ENCODE measurements at regions not wholly inside any gene's neighbourhood (a gene's known extent, or its start where the extent isn't known, plus 50 kb on each side); places are given as distances from the start of the nearest gene placed in this dataset.
A peak's percentile ranks its signal among the peaks of the same experiment; 100 is the strongest.

DNA sequence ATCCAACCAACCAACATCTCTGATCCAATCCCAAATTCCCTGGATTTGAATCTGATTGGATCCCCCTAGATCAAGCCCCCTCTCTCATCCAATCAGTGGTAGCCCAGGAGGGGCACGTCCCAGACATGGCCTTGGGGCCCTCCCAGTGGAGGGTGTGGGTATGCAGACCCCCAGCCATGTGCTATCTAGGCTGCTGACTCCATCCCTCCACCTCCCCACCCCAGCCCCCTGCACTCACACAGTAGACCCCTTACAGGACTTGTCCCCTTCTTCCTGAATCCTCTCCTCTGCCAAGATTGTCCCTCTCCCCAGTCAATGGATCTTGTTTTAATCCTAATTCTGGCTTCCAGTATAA is 153.4 kb downstream of the OAT start:
- DNase-seq (ENCODE audit: low read depth) = no peak
- no peak overlapping the region for H3K4me3 ChIP-seq (ENCODE audit: low read length)
- TF ChIP-seq, protein P1, sequence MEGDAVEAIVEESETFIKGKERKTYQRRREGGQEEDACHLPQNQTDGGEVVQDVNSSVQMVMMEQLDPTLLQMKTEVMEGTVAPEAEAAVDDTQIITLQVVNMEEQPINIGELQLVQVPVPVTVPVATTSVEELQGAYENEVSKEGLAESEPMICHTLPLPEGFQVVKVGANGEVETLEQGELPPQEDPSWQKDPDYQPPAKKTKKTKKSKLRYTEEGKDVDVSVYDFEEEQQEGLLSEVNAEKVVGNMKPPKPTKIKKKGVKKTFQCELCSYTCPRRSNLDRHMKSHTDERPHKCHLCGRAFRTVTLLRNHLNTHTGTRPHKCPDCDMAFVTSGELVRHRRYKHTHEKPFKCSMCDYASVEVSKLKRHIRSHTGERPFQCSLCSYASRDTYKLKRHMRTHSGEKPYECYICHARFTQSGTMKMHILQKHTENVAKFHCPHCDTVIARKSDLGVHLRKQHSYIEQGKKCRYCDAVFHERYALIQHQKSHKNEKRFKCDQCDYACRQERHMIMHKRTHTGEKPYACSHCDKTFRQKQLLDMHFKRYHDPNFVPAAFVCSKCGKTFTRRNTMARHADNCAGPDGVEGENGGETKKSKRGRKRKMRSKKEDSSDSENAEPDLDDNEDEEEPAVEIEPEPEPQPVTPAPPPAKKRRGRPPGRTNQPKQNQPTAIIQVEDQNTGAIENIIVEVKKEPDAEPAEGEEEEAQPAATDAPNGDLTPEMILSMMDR (conservative IDR thresholded peaks at IDR 0.05; ENCODE audit: low read depth, low read length) = no peak

DNA sequence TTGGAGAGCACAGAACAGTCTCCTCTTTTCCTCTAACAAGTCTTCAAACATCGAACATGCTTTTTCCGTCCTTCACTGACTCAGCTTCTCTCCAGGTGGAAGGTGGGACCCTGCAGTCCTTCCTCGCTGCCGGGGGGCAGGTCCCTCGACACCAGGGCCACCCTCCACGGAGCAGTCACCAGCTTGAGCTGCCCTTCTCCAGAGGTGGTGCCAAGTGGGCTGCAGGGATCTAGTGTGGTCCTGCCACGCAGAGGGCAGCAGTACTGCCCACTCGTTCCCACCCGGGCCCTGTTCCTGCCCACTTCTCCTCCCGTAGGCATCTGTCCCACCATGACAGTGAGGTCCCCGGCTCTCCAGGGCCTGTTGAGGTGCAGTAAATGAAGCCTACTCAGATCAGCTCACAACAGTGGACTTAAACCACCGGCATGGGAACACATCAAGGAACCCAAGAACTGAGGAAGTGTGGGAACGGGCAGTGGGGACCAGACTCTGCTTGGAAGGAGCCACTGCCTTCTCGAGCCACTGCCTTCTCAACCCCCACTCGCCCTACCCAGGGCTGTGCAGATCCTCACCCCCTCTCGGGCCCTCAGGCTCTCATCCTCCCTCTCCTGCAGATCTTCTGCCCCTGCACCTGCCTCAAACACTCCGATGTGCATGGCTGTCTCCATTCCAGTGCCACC is 153.9 kb downstream of the OAT start:
- TF ChIP-seq, protein P1 (conservative IDR thresholded peaks at IDR 0.05; ENCODE audit: low read depth, low read length) = no peak
- DNase-seq (ENCODE audit: low read depth) = no peak
- no peak overlapping the region for H3K4me3 ChIP-seq (ENCODE audit: low read length)

DNA sequence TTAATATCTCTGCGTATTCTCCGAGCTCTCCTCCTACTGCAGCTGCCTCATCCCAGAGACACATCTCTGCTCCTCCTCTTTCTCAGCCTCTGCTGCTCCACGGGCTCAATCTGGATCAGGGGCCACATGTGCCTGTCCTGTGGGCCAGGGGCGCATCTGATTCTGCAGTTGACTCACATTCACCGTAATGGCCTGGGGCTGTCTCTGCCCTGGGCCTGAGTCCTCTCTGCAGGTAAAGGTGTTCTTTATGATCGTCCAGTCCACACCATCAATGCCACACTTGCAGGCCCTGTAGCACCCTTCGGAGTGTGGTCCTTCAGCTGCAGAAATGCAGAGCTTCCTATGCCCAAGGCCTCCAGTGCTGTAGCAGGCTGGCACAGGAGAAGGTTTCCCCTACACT is 154.5 kb downstream of the OAT start:
- no peak for DNase-seq (ENCODE audit: low read depth)
- TF ChIP-seq, protein P1 (conservative IDR thresholded peaks at IDR 0.05; ENCODE audit: low read depth, low read length) = no peak
- H3K4me3 ChIP-seq (ENCODE audit: low read length) = no peak overlapping the region

DNA sequence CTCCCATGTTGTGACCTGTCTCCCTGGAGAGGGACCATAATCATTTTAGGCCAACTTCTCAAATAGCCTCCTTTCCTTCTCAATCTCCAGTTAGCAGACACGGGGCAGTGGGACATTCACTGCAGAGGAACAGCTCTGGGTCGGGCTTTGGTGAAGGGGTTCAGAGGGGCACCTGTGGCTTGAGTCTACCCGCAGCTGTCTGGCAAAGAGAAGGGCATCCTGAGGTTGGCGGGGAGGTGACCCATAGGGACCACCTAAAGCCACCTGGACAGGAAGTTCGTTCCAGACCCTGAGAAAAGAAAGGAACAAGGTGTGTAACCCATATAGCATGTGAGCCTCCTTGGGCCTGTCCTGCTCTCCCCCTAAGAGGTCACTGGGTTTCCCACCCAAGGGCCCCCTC is 155.0 kb downstream of the OAT start:
- no peak for DNase-seq (ENCODE audit: low read depth)
- H3K4me3 ChIP-seq (ENCODE audit: low read length) = no peak overlapping the region
- TF ChIP-seq, protein P1 (conservative IDR thresholded peaks at IDR 0.05; ENCODE audit: low read depth, low read length) = no peak

DNA sequence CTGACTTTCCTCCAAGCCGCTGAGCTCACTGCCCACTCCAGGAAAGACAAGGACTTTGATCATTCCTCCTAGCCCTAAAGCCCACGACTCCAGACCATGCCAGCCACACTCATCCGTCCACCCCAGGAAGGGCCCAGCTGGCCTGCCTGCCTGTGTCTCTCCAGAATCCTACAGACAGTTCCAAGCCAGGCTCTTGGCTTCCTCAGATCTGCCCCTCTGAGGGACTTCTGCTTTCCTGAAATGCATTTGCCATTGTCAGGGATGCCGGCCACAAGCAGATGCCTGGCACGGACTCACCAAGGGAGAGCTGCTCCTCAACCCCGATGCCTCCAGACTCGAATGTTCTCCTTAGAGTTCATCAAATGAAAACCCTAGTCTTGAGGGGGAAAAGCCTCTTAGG is 155.8 kb downstream of the OAT start:
- H3K4me3 ChIP-seq (ENCODE audit: low read length) = no peak overlapping the region
- no peak for DNase-seq (ENCODE audit: low read depth)
- TF ChIP-seq, protein P1 (conservative IDR thresholded peaks at IDR 0.05; ENCODE audit: low read depth, low read length) = no peak

DNA sequence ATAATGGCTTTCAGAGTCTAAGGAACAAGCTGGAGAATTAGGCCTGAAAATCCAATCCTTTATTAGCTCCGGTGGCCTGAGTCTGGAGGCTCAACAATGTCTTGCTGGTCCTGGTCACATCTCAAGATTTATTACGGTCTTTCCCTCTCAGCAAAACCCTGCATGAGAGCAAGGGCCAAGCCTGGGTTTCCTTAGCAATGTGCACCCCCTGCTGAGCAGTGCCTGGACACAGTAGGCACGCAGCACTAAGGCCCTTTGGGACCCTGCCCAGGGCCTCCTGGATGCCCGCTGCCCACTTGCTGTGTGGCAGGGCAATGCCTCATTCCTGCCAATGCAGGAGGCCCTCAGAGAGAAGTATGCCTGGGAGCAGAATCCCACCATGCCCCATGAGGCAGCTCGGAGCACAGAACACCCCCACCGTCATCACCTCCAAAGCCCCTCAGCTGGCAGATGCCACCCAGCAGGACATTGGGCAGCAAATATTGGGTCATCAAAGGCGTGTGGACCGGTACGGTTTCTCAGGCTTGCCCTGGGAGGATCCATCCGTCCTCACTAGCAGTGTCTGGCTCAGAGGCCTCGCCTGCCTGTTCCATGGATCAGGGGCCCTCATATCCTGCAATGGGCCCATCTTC is 156.4 kb downstream of the OAT start:
- TF ChIP-seq, protein P1 (conservative IDR thresholded peaks at IDR 0.05; ENCODE audit: low read depth, low read length) = peak; percentile 30

More for the DNA sequence above, 156.4 kb downstream of the OAT start:
- DNase-seq (ENCODE audit: low read depth) = no peak
- H3K4me3 ChIP-seq (ENCODE audit: low read length) = no peak overlapping the region

Data from retinal pigment epithelial cell (primary cell).